GM23338 (cell line): ENCODE measurements at regions not wholly inside any gene's neighbourhood (a gene's known extent, or its start where the extent isn't known, plus 50 kb on each side); places are given as distances from the start of the nearest gene placed in this dataset.

Experiments used
- ETS1 ChIP-seq: IDR thresholded peaks from 2 replicates; pipeline ENCODE4 v1.6.1; 2016; ENCODE audit warnings: antibody characterized with exemption
- EZH2 ChIP-seq: fragments of 200-600 bp; sonication (generic); IDR thresholded peaks from one replicate; pipeline ENCODE4 v1.8.0; 2017; ENCODE audit warnings: antibody characterized with exemption, mild to moderate bottlenecking, low read depth; ENCODE audit not compliant: unreplicated experiment
- EZH2phosphoT487 ChIP-seq: fragments of 200-600 bp; sonication (generic); IDR thresholded peaks from one replicate; pipeline ENCODE4 v1.8.1; 2018; ENCODE audit warnings: antibody characterized with exemption; ENCODE audit not compliant: unreplicated experiment
- JUNB ChIP-seq: IDR thresholded peaks from one replicate; pipeline ENCODE4 v1.6.1; 2016; ENCODE audit warnings: antibody characterized with exemption; ENCODE audit not compliant: unreplicated experiment
- POLR2AphosphoS5 ChIP-seq: IDR thresholded peaks from 2 replicates; pipeline ENCODE4 v1.6.1; 2016; ENCODE audit warnings: antibody characterized with exemption, low read depth
- ZNF331 ChIP-seq: fragments of 250-450 bp; sonication (Bioruptor Pico); IDR thresholded peaks from 2 replicates; pipeline ENCODE4 v1.5.0; 2020; ENCODE audit warnings: low read depth, mild to moderate bottlenecking, moderate library complexity
- TF ChIP-seq, protein P1 (sequence below): fragments of 250-450 bp; sonication (Bioruptor Pico); IDR thresholded peaks from 2 replicates; pipeline ENCODE4 v1.5.0; 2020; ENCODE audit warnings: mild to moderate bottlenecking, moderate library complexity
- TF ChIP-seq, protein P2 (sequence below), 2 experiments: fragments of 200-600 bp in 1 of 2; sonication (generic) in 1 of 2; conservative IDR thresholded peaks; 2 replicates each; pipeline versions ENCODE4 v1.5.1 to v1.6.1; 2016 to 2017; ENCODE audit warnings: antibody characterized with exemption in 2 of 2, low read depth in 2 of 2, mild to moderate bottlenecking in 2 of 2, moderate library complexity in 1 of 2

- TF ChIP-seq, protein P1, sequence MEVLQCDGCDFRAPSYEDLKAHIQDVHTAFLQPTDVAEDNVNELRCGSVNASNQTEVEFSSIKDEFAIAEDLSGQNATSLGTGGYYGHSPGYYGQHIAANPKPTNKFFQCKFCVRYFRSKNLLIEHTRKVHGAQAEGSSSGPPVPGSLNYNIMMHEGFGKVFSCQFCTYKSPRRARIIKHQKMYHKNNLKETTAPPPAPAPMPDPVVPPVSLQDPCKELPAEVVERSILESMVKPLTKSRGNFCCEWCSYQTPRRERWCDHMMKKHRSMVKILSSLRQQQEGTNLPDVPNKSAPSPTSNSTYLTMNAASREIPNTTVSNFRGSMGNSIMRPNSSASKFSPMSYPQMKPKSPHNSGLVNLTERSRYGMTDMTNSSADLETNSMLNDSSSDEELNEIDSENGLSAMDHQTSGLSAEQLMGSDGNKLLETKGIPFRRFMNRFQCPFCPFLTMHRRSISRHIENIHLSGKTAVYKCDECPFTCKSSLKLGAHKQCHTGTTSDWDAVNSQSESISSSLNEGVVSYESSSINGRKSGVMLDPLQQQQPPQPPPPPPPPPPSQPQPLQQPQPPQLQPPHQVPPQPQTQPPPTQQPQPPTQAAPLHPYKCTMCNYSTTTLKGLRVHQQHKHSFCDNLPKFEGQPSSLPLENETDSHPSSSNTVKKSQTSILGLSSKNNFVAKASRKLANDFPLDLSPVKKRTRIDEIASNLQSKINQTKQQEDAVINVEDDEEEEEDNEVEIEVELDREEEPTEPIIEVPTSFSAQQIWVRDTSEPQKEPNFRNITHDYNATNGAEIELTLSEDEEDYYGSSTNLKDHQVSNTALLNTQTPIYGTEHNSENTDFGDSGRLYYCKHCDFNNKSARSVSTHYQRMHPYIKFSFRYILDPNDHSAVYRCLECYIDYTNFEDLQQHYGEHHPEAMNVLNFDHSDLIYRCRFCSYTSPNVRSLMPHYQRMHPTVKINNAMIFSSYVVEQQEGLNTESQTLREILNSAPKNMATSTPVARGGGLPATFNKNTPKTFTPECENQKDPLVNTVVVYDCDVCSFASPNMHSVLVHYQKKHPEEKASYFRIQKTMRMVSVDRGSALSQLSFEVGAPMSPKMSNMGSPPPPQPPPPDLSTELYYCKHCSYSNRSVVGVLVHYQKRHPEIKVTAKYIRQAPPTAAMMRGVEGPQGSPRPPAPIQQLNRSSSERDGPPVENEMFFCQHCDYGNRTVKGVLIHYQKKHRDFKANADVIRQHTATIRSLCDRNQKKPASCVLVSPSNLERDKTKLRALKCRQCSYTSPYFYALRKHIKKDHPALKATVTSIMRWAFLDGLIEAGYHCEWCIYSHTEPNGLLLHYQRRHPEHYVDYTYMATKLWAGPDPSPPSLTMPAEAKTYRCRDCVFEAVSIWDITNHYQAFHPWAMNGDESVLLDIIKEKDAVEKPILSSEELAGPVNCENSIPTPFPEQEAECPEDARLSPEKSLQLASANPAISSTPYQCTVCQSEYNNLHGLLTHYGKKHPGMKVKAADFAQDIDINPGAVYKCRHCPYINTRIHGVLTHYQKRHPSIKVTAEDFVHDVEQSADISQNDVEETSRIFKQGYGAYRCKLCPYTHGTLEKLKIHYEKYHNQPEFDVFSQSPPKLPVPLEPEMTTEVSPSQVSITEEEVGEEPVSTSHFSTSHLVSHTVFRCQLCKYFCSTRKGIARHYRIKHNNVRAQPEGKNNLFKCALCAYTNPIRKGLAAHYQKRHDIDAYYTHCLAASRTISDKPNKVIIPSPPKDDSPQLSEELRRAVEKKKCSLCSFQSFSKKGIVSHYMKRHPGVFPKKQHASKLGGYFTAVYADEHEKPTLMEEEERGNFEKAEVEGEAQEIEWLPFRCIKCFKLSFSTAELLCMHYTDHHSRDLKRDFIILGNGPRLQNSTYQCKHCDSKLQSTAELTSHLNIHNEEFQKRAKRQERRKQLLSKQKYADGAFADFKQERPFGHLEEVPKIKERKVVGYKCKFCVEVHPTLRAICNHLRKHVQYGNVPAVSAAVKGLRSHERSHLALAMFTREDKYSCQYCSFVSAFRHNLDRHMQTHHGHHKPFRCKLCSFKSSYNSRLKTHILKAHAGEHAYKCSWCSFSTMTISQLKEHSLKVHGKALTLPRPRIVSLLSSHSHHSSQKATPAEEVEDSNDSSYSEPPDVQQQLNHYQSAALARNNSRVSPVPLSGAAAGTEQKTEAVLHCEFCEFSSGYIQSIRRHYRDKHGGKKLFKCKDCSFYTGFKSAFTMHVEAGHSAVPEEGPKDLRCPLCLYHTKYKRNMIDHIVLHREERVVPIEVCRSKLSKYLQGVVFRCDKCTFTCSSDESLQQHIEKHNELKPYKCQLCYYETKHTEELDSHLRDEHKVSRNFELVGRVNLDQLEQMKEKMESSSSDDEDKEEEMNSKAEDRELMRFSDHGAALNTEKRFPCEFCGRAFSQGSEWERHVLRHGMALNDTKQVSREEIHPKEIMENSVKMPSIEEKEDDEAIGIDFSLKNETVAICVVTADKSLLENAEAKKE (CRISPR knock-in tag) = no peak
- TF ChIP-seq ETS1 = no peak
- TF ChIP-seq POLR2AphosphoS5 = no peak
- no peak for TF ChIP-seq EZH2phosphoT487
- TF ChIP-seq JUNB = no peak
- TF ChIP-seq, protein P2, sequence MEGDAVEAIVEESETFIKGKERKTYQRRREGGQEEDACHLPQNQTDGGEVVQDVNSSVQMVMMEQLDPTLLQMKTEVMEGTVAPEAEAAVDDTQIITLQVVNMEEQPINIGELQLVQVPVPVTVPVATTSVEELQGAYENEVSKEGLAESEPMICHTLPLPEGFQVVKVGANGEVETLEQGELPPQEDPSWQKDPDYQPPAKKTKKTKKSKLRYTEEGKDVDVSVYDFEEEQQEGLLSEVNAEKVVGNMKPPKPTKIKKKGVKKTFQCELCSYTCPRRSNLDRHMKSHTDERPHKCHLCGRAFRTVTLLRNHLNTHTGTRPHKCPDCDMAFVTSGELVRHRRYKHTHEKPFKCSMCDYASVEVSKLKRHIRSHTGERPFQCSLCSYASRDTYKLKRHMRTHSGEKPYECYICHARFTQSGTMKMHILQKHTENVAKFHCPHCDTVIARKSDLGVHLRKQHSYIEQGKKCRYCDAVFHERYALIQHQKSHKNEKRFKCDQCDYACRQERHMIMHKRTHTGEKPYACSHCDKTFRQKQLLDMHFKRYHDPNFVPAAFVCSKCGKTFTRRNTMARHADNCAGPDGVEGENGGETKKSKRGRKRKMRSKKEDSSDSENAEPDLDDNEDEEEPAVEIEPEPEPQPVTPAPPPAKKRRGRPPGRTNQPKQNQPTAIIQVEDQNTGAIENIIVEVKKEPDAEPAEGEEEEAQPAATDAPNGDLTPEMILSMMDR (conservative IDR thresholded peaks at IDR 0.05; ENCODE audit: low read depth in 2 of 2) = no peak
- no peak for TF ChIP-seq ZNF331 (CRISPR knock-in tag)
- no peak for TF ChIP-seq EZH2
Observed at GRCh38 chr4:186798951-186799659, 75.4 kb upstream of the FAT1 start (continued).
